GM18502 (cell line): ENCODE measurements at regions not wholly inside any gene's neighbourhood (a gene's known extent, or its start where the extent isn't known, plus 50 kb on each side); places are given as distances from the start of the nearest gene placed in this dataset.

Source experiments
- ATAC-seq: cut with Tn5 transposase; IDR thresholded peaks from one replicate; pipeline ENCODE4 v1.9.1; 2021; ENCODE audit warnings: mild to moderate bottlenecking; ENCODE audit not compliant: unreplicated experiment, poor library complexity

GRCh38 chr6:156652231-156652750 lies 124.9 kb upstream of the ARID1B start:
- no peak for ATAC-seq

- ATAC-seq = no peak
These were observed 125.7 kb upstream of the ARID1B start for GRCh38 chr6:156651486-156651885.

GRCh38 chr6:156650896-156651390 lies 126.2 kb upstream of the ARID1B start:
- no peak for ATAC-seq

- no peak for ATAC-seq
These were observed 128.6 kb upstream of the ARID1B start for GRCh38 chr6:156648616-156649015.

GRCh38 chr6:156647991-156648390 lies 129.2 kb upstream of the ARID1B start:
- ATAC-seq = no peak

- ATAC-seq = no peak
These were observed 129.9 kb upstream of the ARID1B start for GRCh38 chr6:156647140-156647784.

GRCh38 chr6:156646496-156646895 lies 130.7 kb upstream of the ARID1B start:
- no peak for ATAC-seq

- no peak for ATAC-seq
These were observed 132.1 kb upstream of the ARID1B start for GRCh38 chr6:156645097-156645496.

- ATAC-seq = no peak
These were observed 138.0 kb upstream of the ARID1B start for GRCh38 chr6:156639009-156639721.

GRCh38 chr6:156638581-156638980 lies 138.6 kb upstream of the ARID1B start:
- ATAC-seq = no peak

GRCh38 chr6:156634951-156635371 lies 142.2 kb upstream of the ARID1B start:
- no peak for ATAC-seq

- ATAC-seq = no peak
These were observed 143.1 kb upstream of the ARID1B start for GRCh38 chr6:156634048-156634447.

GRCh38 chr6:156633291-156633690 lies 143.9 kb upstream of the ARID1B start:
- no peak for ATAC-seq

- ATAC-seq = no peak
These were observed 146.4 kb upstream of the ARID1B start for GRCh38 chr6:156630613-156631302.

GRCh38 chr6:156628805-156629204 lies 148.4 kb upstream of the ARID1B start:
- ATAC-seq = no peak

GRCh38 chr6:156627524-156627923 lies 149.7 kb upstream of the ARID1B start:
- ATAC-seq = no peak

- no peak for ATAC-seq
These were observed 155.0 kb upstream of the ARID1B start for GRCh38 chr6:156622185-156622584.

GRCh38 chr6:156620331-156620730 lies 156.8 kb upstream of the ARID1B start:
- ATAC-seq = no peak

GRCh38 chr6:156618600-156619205 lies 158.5 kb upstream of the ARID1B start:
- no peak for ATAC-seq

GRCh38 chr6:156617941-156618340 lies 159.2 kb upstream of the ARID1B start:
- ATAC-seq = no peak

GRCh38 chr6:156617376-156617775 lies 159.8 kb upstream of the ARID1B start:
- no peak for ATAC-seq
